ENCODE measurements at regions not wholly inside any gene's neighbourhood (a gene's known extent, or its start where the extent isn't known, plus 50 kb on each side); places are given as distances from the start of the nearest gene placed in this dataset.

GRCh38 chr15:97084650-97085049 is 754.1 kb downstream of the NR2F2 start:
- no peak for TF ChIP-seq ZNF274 (IDR thresholded peaks at IDR 0.05; ENCODE audit: low read depth, low read length)
- TF ChIP-seq SUZ12 (IDR thresholded peaks at IDR 0.05; ENCODE audit: extremely low read depth, insufficient read depth, insufficient read length), result no peak
- no peak for TF ChIP-seq YY1 (IDR thresholded peaks at IDR 0.05; ENCODE audit: insufficient read depth, insufficient read length)
